Astrocyte of the hippocampus (primary cell): ENCODE measurements at regions not wholly inside any gene's neighbourhood (a gene's known extent, or its start where the extent isn't known, plus 50 kb on each side); places are given as distances from the start of the nearest gene placed in this dataset.
"Not testable (repeated sequence)": the region's sequence is repeated elsewhere in the genome, so short reads cannot be mapped to it uniquely, and the experiment has no call there.

Source experiments
- DNase-seq: peaks from one replicate; pipeline ENCODE4 v3.0.0; 2011; ENCODE audit warnings: low read depth, low spot score

- DNase-seq: no peak
These were observed 908.7 kb upstream of the CITED2 start for GRCh38 chr6:140283197-140283596.

GRCh38 chr6:140281767-140282166, 907.3 kb upstream of the CITED2 start:
- no peak for DNase-seq

GRCh38 chr6:140281236-140281635, 906.8 kb upstream of the CITED2 start:
- DNase-seq: no peak

GRCh38 chr6:140276719-140277118, 902.3 kb upstream of the CITED2 start:
- DNase-seq: no peak

- DNase-seq: no peak
These were observed 901.7 kb upstream of the CITED2 start for GRCh38 chr6:140276133-140276532.

GRCh38 chr6:140275725-140276124, 901.3 kb upstream of the CITED2 start:
- no peak for DNase-seq

GRCh38 chr6:140274548-140274947, 900.1 kb upstream of the CITED2 start:
- DNase-seq: no peak

GRCh38 chr6:140271759-140272377, 897.4 kb upstream of the CITED2 start:
- DNase-seq: no peak

- peak; percentile 32 for DNase-seq
These were observed 895.2 kb upstream of the CITED2 start for GRCh38 chr6:140269591-140270165.

GRCh38 chr6:140264431-140264830, 890.0 kb upstream of the CITED2 start:
- DNase-seq: peak; percentile 11

GRCh38 chr6:140258302-140258701, 883.9 kb upstream of the CITED2 start:
- not testable (repeated sequence) for DNase-seq

- DNase-seq: peak; percentile 51
These were observed 881.8 kb upstream of the CITED2 start for GRCh38 chr6:140256248-140256647.

GRCh38 chr6:140253096-140253495, 878.6 kb upstream of the CITED2 start:
- no peak for DNase-seq

GRCh38 chr6:140252099-140252498, 877.7 kb upstream of the CITED2 start:
- DNase-seq: no peak

- no peak for DNase-seq
These were observed 871.0 kb upstream of the CITED2 start for GRCh38 chr6:140245296-140246040.

- no peak for DNase-seq
These were observed 862.8 kb upstream of the CITED2 start for GRCh38 chr6:140237251-140237650.

GRCh38 chr6:140236732-140237131, 862.3 kb upstream of the CITED2 start:
- DNase-seq: no peak

GRCh38 chr6:140230282-140230681, 855.8 kb upstream of the CITED2 start:
- DNase-seq: no peak

GRCh38 chr6:140228491-140228890, 854.0 kb upstream of the CITED2 start:
- DNase-seq: no peak

GRCh38 chr6:140226637-140227036, 852.2 kb upstream of the CITED2 start:
- DNase-seq: no peak

- peak; percentile 32 for DNase-seq
These were observed 851.4 kb upstream of the CITED2 start for GRCh38 chr6:140225701-140226436.

- DNase-seq: no peak
These were observed 842.8 kb upstream of the CITED2 start for GRCh38 chr6:140217283-140217682.
